ENCODE measurements at regions not wholly inside any gene's neighbourhood (a gene's known extent, or its start where the extent isn't known, plus 50 kb on each side); places are given as distances from the start of the nearest gene placed in this dataset.
A peak's percentile ranks its signal among the peaks of the same experiment; 100 is the strongest.

DNA sequence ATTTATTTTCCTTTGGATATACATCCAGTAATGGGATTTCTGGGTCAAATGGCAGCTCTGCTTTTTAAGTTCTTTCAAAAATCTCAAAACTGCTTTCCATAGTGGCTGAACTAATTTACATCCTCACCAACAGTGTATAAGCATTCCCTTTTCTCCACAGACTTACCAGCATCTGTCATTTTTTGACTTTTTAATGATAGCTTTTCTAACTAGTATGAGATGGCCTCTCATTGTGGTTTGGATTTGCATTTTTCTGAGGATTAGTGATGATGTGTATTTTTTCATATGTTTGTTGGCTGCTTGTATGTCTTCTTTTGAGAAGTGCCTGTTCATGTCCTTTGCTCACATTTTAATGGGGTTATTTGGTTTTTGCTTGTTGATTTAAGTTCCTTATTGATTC is 90.0 kb upstream of the HMHB1 start:
- CTCF ChIA-PET: interaction anchor here (1.0 to 1.3 kb wide), 2 partner anchors 9 to 39 kb away, joined by 3 read pairs; no protein-coding TSS in a partner anchor
- POLR2A ChIA-PET: no interaction called here
- TF ChIP-seq, protein P1, sequence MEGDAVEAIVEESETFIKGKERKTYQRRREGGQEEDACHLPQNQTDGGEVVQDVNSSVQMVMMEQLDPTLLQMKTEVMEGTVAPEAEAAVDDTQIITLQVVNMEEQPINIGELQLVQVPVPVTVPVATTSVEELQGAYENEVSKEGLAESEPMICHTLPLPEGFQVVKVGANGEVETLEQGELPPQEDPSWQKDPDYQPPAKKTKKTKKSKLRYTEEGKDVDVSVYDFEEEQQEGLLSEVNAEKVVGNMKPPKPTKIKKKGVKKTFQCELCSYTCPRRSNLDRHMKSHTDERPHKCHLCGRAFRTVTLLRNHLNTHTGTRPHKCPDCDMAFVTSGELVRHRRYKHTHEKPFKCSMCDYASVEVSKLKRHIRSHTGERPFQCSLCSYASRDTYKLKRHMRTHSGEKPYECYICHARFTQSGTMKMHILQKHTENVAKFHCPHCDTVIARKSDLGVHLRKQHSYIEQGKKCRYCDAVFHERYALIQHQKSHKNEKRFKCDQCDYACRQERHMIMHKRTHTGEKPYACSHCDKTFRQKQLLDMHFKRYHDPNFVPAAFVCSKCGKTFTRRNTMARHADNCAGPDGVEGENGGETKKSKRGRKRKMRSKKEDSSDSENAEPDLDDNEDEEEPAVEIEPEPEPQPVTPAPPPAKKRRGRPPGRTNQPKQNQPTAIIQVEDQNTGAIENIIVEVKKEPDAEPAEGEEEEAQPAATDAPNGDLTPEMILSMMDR (IDR thresholded peaks at IDR 0.05; ENCODE audit: control extremely low read depth, extremely low read depth, low read depth, missing control alignments): no peak
- no peak for DNase-seq (ENCODE audit: extremely low spot score)

DNA sequence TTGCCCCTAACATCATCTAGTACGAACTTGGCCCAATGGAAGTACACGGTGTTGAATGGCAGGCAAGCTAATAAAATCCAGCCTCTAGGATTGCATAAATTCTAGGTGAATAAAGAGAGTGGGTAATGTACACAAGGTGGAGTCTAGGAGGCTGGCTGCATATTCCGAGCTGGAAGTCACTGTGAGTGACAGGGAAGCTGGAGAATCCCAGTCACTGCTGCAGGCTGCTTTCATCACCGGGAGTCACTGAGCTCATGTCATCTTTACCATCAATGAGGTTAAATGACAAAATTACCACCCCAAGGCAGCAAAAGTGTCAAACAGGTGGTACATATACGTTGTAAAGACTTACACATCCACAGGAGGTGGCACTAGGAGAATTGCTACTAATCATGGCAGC is 91.3 kb upstream of the HMHB1 start:
- POLR2A ChIA-PET: no interaction called here
- TF ChIP-seq, protein P1 (IDR thresholded peaks at IDR 0.05; ENCODE audit: control extremely low read depth, extremely low read depth, low read depth, missing control alignments): no peak
- CTCF ChIA-PET: interaction anchor here (1.0 kb wide), 1 partner anchor 32 kb away, joined by 3 read pairs; no protein-coding TSS in a partner anchor
- no peak for DNase-seq (ENCODE audit: extremely low spot score)

DNA sequence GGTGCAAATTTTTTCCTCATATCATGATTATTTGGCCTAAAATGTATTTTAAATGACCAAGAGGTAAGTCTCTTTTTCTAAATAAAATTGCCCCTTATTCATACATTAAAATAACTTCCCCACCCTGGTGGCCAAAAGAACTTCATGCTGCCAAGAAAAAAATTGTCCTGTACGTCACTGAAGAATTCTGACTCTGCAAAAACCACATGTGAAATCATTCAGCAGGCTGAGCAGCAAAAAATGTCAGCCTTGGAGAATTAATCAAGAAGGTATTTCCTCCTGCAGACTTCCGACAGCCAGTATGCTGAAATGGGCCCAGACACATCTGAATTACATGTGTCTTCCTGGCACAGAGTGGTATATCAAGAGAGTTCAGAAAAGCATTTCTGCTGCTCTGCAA is 94.6 kb upstream of the HMHB1 start:
- DNase-seq (ENCODE audit: extremely low spot score): no peak
- CTCF ChIA-PET: no interaction called here
- TF ChIP-seq, protein P1 (IDR thresholded peaks at IDR 0.05; ENCODE audit: control extremely low read depth, extremely low read depth, low read depth, missing control alignments): no peak
- POLR2A ChIA-PET: no interaction called here

DNA sequence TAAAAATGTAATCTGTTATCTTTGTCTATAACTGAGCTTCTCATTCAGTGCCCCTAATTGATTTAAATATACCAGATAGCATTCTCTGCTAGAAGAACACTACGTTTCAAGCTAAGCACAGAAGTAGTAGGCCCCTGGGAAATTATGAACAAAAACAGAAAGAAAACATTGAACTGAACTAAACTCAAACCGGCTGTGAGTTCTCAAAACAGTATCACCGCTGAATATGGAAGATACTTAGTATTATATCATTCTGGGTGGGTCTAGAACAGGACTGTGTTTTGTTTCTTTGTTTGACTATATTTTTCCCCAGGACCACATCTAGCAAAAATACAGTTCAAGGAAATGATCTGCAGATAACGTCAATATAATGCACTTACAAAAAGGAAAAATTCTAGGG is 95.1 kb upstream of the HMHB1 start:
- no peak for DNase-seq (ENCODE audit: extremely low spot score)
- TF ChIP-seq, protein P1 (IDR thresholded peaks at IDR 0.05; ENCODE audit: control extremely low read depth, extremely low read depth, low read depth, missing control alignments): no peak
- CTCF ChIA-PET: no interaction called here

DNA sequence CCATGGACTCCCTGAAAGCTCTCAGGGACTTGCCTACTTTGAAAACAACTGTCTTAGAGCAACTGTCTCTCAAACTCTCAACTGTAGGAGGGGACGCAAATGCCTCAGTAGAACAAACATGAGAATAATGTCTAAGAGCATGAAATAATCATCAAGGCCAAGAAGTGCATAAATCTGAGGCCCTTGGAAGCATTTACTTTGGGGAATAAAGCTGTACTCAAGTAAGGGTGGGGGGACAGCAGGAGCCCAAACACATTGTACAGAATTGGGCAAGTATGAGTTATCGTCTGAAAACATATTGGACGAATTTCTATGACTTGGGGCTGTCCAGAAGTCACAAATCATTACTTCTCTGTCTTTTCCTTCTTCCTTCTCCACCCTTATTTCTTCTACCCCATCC is 96.3 kb upstream of the HMHB1 start:
- CTCF ChIA-PET: interaction anchor here (0.8 to 1.3 kb wide), 3 partner anchors 10 to 26 kb away, joined by 3 read pairs; no protein-coding TSS in a partner anchor
- POLR2A ChIA-PET: no interaction called here
- TF ChIP-seq, protein P1 (IDR thresholded peaks at IDR 0.05; ENCODE audit: control extremely low read depth, extremely low read depth, low read depth, missing control alignments): no peak
- no peak for DNase-seq (ENCODE audit: extremely low spot score)

More for the DNA sequence above, 95.1 kb upstream of the HMHB1 start:
- POLR2A ChIA-PET: no interaction called here

DNA sequence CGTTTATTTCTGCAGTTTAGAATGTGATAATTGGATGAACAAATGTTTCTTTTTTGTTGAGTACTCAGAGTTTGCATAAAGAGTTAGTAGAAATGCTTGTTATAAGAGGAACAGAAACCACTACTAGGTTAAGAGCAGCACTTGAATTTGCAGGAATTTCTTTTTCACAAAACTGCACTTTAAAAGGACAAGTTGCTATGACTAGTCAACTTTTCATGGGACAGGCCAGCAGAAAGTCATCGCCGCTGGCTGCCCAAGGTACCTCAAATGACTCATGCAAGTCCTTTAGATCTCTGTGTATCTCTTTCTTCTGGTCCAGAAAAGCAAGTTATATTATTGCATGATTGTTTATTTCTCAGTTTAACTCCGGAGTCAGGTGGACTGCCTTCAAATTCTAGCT is 97.3 kb upstream of the HMHB1 start:
- ChIA-PET POLR2A (no interaction called here), CTCF (interaction anchor here (0.8 to 1.3 kb wide), 3 partner anchors 9 to 27 kb away, joined by 3 read pairs; no protein-coding TSS in a partner anchor)
- TF ChIP-seq, protein P1 (IDR thresholded peaks at IDR 0.05; ENCODE audit: control extremely low read depth, extremely low read depth, low read depth, missing control alignments): no peak
- DNase-seq (ENCODE audit: extremely low spot score): peak; percentile 16
